Cardiac fibroblast (primary cell): ENCODE measurements at regions not wholly inside any gene's neighbourhood (a gene's known extent, or its start where the extent isn't known, plus 50 kb on each side); places are given as distances from the start of the nearest gene placed in this dataset.

Source experiments
- DNase-seq, 2 donors: peaks; one replicate each; pipeline versions ENCODE4 v3.0.0 to v3.0.0-alpha.2; 2010; ENCODE audit warnings: low read depth in 2 of 2
- H3K4me3 ChIP-seq, 2 donors: replicated peaks in 1 of 2; 1 replicate in 1 of 2; 2 replicates in 1 of 2; pipeline ENCODE4 v1.5.1; 2011; ENCODE audit warnings: low read depth in 2 of 2, low read length in 2 of 2, mild to moderate bottlenecking in 2 of 2, moderate library complexity in 1 of 2
- CTCF ChIP-seq: IDR thresholded peaks from one replicate; pipeline ENCODE4 v1.5.1; 2011; ENCODE audit warnings: low read depth, mild to moderate bottlenecking, low read length, inconsistent platforms

- TF ChIP-seq CTCF, result no peak
Observed at GRCh38 chr18:71025505-71026225, 736.8 kb downstream of the SOCS6 start.

GRCh38 chr18:71022389-71022788 is 733.5 kb downstream of the SOCS6 start:
- no peak for DNase-seq
- TF ChIP-seq CTCF, result no peak
- H3K4me3 ChIP-seq, result no peak overlapping the region

More at GRCh38 chr18:71025505-71026225, 736.8 kb downstream of the SOCS6 start:
- DNase-seq, result no peak
- H3K4me3 ChIP-seq, result no peak overlapping the region

GRCh38 chr18:71021030-71021362 is 732.2 kb downstream of the SOCS6 start:
- no peak overlapping the region for H3K4me3 ChIP-seq
- DNase-seq, result no peak
- no peak for TF ChIP-seq CTCF

- no peak for TF ChIP-seq CTCF
- peak; percentile 32 to 90 for DNase-seq
- no peak overlapping the region for H3K4me3 ChIP-seq
Observed at GRCh38 chr18:71020342-71021029, 731.6 kb downstream of the SOCS6 start.

- DNase-seq, result no peak
Observed at GRCh38 chr18:71018816-71019215, 730.0 kb downstream of the SOCS6 start.

GRCh38 chr18:71012789-71013188 is 723.9 kb downstream of the SOCS6 start:
- H3K4me3 ChIP-seq, result no peak overlapping the region
- DNase-seq, result no peak
- TF ChIP-seq CTCF, result no peak

More at GRCh38 chr18:71018816-71019215, 730.0 kb downstream of the SOCS6 start:
- no peak for TF ChIP-seq CTCF
- no peak overlapping the region for H3K4me3 ChIP-seq

GRCh38 chr18:71011389-71011788 is 722.5 kb downstream of the SOCS6 start:
- TF ChIP-seq CTCF, result no peak
- no peak overlapping the region for H3K4me3 ChIP-seq
- DNase-seq, result no peak
